ENCODE measurements at regions not wholly inside any gene's neighbourhood (a gene's known extent, or its start where the extent isn't known, plus 50 kb on each side); places are given as distances from the start of the nearest gene placed in this dataset.

DNA sequence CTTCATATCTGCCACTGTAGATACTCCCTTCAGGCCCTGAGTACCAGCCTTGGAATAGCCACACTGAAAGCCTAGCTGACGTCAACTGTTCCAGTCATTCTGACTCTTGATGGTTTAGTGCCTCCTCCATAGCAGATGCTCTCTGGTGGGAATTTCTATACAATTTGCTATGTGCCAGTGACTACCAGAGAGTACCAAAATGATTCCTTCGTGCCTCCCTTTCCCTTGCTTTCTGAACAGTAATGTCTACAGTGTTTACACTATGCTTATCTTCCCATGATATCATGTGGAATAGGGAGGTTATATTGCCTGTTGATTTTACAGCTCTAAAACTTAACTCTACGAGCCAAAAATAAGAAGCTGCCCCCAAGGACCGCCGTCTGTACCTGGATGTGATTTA is 109.7 kb upstream of the GMNC start:
- Mint-ChIP-seq H3K36me3 (no peaks in the 10 kb centered on the region), H3K9me3 (peaks cover 0 to under 1% (median 0%) of the 10 kb centered on the region in 7 donors), H3K27me3 (ENCODE audit: low read depth in 3 of 3) (no peaks in the 10 kb centered on the region), H3K4me3 (no peak overlapping the region), H3K27ac (peak overlapping the region in 1 of 7 donors; percentile 11), H3K4me1 (no peaks in the 10 kb centered on the region)
- Histone ChIP-seq H3K27me3 (ENCODE audit: control insufficient read depth in 2 of 2, insufficient read depth in 2 of 2, low read length in 2 of 2) (no peaks in the 10 kb centered on the region), H3K4me2 (replicated peaks; ENCODE audit: extremely low read depth, low read length, poor library complexity, severe bottlenecking) (no peak overlapping the region), H3K9ac (ENCODE audit: insufficient read depth, low read length, poor library complexity, severe bottlenecking) (no peak overlapping the region), H3K79me2 (ENCODE audit: insufficient read depth, low read length) (no peaks in the 10 kb centered on the region), H3K27ac (ENCODE audit: low read depth in 1 of 2, low read length in 2 of 2) (no peak overlapping the region), H2AFZ (ENCODE audit: insufficient read depth, low read depth, low read length, poor library complexity, severe bottlenecking) (no peak overlapping the region), H3K9me3 (replicated peaks in 1 of 2; ENCODE audit: control insufficient read depth in 1 of 2, insufficient read depth in 1 of 2, low read length in 2 of 2) (no peaks in the 10 kb centered on the region), H3K36me3 (replicated peaks in 1 of 2; ENCODE audit: control insufficient read depth in 1 of 2, insufficient read depth in 2 of 2, low read length in 2 of 2) (no peaks in the 10 kb centered on the region), H3K4me3 (replicated peaks in 1 of 3; ENCODE audit: low read depth in 2 of 3, low read length in 3 of 3) (no peak overlapping the region), H3K4me1 (ENCODE audit: control insufficient read depth in 1 of 2, insufficient read depth in 2 of 2, low read length in 2 of 2) (no peaks in the 10 kb centered on the region), H4K20me1 (ENCODE audit: insufficient read depth, low read length) (no peaks in the 10 kb centered on the region)
- TF ChIP-seq CTCF (IDR thresholded peaks at IDR 0.05) = no peak
- intact Hi-C loops (cut with micrococcal nuclease) = no loop called here
- 80% methylated on average over 1 of the region's 5 CpGs for WGBS (ENCODE audit: insufficient coverage)
- DNase-seq = no peak

DNA sequence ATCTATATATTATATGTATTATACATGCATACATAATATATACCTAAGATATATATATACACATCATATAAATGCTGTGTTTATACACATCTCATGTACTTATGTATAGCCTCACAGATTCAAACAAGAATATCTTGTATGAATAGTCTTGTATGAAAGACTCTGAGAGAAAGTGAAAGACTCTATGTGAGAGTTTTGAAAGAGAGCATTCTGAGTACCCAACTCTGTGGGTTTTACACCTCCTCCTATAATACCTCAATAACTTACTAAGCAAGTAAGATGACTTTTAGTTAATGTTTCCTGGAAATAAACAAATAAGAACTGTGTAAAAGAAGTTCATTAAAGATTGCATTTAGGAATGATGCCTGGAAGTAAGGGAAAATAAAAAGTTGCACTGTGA is 108.1 kb upstream of the GMNC start:
- no peaks in the 10 kb centered on the region for H4K20me1 ChIP-seq (ENCODE audit: insufficient read depth, low read length)
- no peak overlapping the region for H3K4me2 ChIP-seq (replicated peaks; ENCODE audit: extremely low read depth, low read length, poor library complexity, severe bottlenecking)
- no peak overlapping the region for H3K27ac ChIP-seq (ENCODE audit: low read depth in 1 of 2, low read length in 2 of 2)
- no peak overlapping the region for H3K4me3 ChIP-seq (replicated peaks in 1 of 3; ENCODE audit: low read depth in 2 of 3, low read length in 3 of 3)
- no peak overlapping the region for H3K27ac Mint-ChIP-seq
- no peaks in the 10 kb centered on the region for H3K36me3 Mint-ChIP-seq
- H3K27me3 ChIP-seq (ENCODE audit: control insufficient read depth in 2 of 2, insufficient read depth in 2 of 2, low read length in 2 of 2) = no peaks in the 10 kb centered on the region
- no peaks in the 10 kb centered on the region for H3K4me1 ChIP-seq (ENCODE audit: control insufficient read depth in 1 of 2, insufficient read depth in 2 of 2, low read length in 2 of 2)
- no peaks in the 10 kb centered on the region for H3K4me1 Mint-ChIP-seq
- H3K36me3 ChIP-seq (replicated peaks in 1 of 2; ENCODE audit: control insufficient read depth in 1 of 2, insufficient read depth in 2 of 2, low read length in 2 of 2) = no peaks in the 10 kb centered on the region
- H3K9ac ChIP-seq (ENCODE audit: insufficient read depth, low read length, poor library complexity, severe bottlenecking) = no peak overlapping the region
- H2AFZ ChIP-seq (ENCODE audit: insufficient read depth, low read depth, low read length, poor library complexity, severe bottlenecking) = no peak overlapping the region
- H3K9me3 ChIP-seq (replicated peaks in 1 of 2; ENCODE audit: control insufficient read depth in 1 of 2, insufficient read depth in 1 of 2, low read length in 2 of 2) = no peaks in the 10 kb centered on the region
- no peaks in the 10 kb centered on the region for H3K79me2 ChIP-seq (ENCODE audit: insufficient read depth, low read length)
- no peak for DNase-seq
- no peaks in the 10 kb centered on the region for H3K27me3 Mint-ChIP-seq (ENCODE audit: low read depth in 3 of 3)
- intact Hi-C loops (cut with micrococcal nuclease) = no loop called here
- H3K4me3 Mint-ChIP-seq = no peak overlapping the region
- no peak for TF ChIP-seq CTCF (IDR thresholded peaks at IDR 0.05)
- peaks cover 0 to 3% (median 0%) of the 10 kb centered on the region in 7 donors for H3K9me3 Mint-ChIP-seq

All from CD14-positive monocyte (primary cell).